SK-N-SH (cell line): ENCODE measurements at regions not wholly inside any gene's neighbourhood (a gene's known extent, or its start where the extent isn't known, plus 50 kb on each side); places are given as distances from the start of the nearest gene placed in this dataset.

Experiments
- CHD2 ChIP-seq: fragments of 150-350 bp; IDR thresholded peaks from 2 replicates; pipeline ENCODE4 v1.6.1; 2018; ENCODE audit warnings: low read length; ENCODE audit not compliant: partially characterized antibody
- ELF1 ChIP-seq: IDR thresholded peaks from 2 replicates; pipeline ENCODE4 v1.4.0; 2012
- EP300 ChIP-seq, 2 experiments: IDR thresholded peaks; 2 replicates each; pipeline versions ENCODE4 v1.4.0 to v1.6.1; 2012; ENCODE audit warnings: borderline replicate concordance in 1 of 2, low read depth in 1 of 2, low read length in 1 of 2
- FOXM1 ChIP-seq: IDR thresholded peaks from 2 replicates; pipeline ENCODE4 v1.4.0; 2012; ENCODE audit warnings: low read depth, mild to moderate bottlenecking
- JUND ChIP-seq: IDR thresholded peaks from 2 replicates; pipeline ENCODE4 v1.4.0; 2012
- MXI1 ChIP-seq: IDR thresholded peaks from 2 replicates; pipeline ENCODE4 v1.6.1; 2012; ENCODE audit warnings: mild to moderate bottlenecking, low read depth, low read length, improper control_type of control experiment
- POLR2AphosphoS5 ChIP-seq: IDR thresholded peaks from 2 replicates; pipeline ENCODE4 v1.6.1; 2012; ENCODE audit warnings: low read depth, low read length
- RAD21 ChIP-seq: IDR thresholded peaks from 2 replicates; pipeline ENCODE4 v1.6.1; 2012; ENCODE audit warnings: mild to moderate bottlenecking, low read length
- TCF12 ChIP-seq: IDR thresholded peaks from 2 replicates; pipeline ENCODE4 v1.4.0; 2012
- YY1 ChIP-seq: IDR thresholded peaks from 2 replicates; pipeline ENCODE4 v1.4.0; 2012; ENCODE audit warnings: low read depth, mild to moderate bottlenecking
- TF ChIP-seq, protein P1 (sequence below): fragments of 200-600 bp; sonication (generic); IDR thresholded peaks from 2 replicates; pipeline ENCODE4 v1.6.1; 2017; ENCODE audit warnings: antibody characterized with exemption, mild to moderate bottlenecking, moderate library complexity
- TF ChIP-seq, protein P2 (sequence below): fragments of 150-350 bp; IDR thresholded peaks from 2 replicates; pipeline ENCODE4 v1.6.1; 2017; ENCODE audit warnings: antibody characterized with exemption, low read length, low read depth, borderline replicate concordance
- TF ChIP-seq, protein P3 (sequence below): IDR thresholded peaks from 2 replicates; pipeline ENCODE4; 2012

GRCh38 chr3:30516238-30516637 lies 90.2 kb upstream of the TGFBR2 start:
- TF ChIP-seq, protein P1, sequence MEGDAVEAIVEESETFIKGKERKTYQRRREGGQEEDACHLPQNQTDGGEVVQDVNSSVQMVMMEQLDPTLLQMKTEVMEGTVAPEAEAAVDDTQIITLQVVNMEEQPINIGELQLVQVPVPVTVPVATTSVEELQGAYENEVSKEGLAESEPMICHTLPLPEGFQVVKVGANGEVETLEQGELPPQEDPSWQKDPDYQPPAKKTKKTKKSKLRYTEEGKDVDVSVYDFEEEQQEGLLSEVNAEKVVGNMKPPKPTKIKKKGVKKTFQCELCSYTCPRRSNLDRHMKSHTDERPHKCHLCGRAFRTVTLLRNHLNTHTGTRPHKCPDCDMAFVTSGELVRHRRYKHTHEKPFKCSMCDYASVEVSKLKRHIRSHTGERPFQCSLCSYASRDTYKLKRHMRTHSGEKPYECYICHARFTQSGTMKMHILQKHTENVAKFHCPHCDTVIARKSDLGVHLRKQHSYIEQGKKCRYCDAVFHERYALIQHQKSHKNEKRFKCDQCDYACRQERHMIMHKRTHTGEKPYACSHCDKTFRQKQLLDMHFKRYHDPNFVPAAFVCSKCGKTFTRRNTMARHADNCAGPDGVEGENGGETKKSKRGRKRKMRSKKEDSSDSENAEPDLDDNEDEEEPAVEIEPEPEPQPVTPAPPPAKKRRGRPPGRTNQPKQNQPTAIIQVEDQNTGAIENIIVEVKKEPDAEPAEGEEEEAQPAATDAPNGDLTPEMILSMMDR: no peak
- TF ChIP-seq RAD21: no peak
- TF ChIP-seq EP300 (IDR thresholded peaks at IDR 0.05; ENCODE audit: borderline replicate concordance in 1 of 2, low read depth in 1 of 2, low read length in 1 of 2): peak in 1 of 2 experiments; percentile 89; a peak in 2 of 4 replicates
- TF ChIP-seq MXI1: no peak
- no peak for TF ChIP-seq CHD2
- TF ChIP-seq TCF12: peak; percentile 91
- TF ChIP-seq, protein P2, sequence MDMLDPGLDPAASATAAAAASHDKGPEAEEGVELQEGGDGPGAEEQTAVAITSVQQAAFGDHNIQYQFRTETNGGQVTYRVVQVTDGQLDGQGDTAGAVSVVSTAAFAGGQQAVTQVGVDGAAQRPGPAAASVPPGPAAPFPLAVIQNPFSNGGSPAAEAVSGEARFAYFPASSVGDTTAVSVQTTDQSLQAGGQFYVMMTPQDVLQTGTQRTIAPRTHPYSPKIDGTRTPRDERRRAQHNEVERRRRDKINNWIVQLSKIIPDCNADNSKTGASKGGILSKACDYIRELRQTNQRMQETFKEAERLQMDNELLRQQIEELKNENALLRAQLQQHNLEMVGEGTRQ: no peak
- TF ChIP-seq, protein P3, sequence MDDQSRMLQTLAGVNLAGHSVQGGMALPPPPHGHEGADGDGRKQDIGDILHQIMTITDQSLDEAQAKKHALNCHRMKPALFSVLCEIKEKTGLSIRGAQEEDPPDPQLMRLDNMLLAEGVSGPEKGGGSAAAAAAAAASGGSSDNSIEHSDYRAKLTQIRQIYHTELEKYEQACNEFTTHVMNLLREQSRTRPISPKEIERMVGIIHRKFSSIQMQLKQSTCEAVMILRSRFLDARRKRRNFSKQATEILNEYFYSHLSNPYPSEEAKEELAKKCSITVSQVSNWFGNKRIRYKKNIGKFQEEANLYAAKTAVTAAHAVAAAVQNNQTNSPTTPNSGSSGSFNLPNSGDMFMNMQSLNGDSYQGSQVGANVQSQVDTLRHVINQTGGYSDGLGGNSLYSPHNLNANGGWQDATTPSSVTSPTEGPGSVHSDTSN: peak; percentile 97
- peak; percentile 76 for TF ChIP-seq JUND
- no peak for TF ChIP-seq YY1
- TF ChIP-seq ELF1: no peak
- peak; percentile 67; the same call in 1 of the 2 replicates for TF ChIP-seq POLR2AphosphoS5
- TF ChIP-seq FOXM1: 0 out of 2 replicates have a peak, but pooled peaks have one; percentile 39
